ENCODE measurements at regions not wholly inside any gene's neighbourhood (a gene's known extent, or its start where the extent isn't known, plus 50 kb on each side); places are given as distances from the start of the nearest gene placed in this dataset.

DNA sequence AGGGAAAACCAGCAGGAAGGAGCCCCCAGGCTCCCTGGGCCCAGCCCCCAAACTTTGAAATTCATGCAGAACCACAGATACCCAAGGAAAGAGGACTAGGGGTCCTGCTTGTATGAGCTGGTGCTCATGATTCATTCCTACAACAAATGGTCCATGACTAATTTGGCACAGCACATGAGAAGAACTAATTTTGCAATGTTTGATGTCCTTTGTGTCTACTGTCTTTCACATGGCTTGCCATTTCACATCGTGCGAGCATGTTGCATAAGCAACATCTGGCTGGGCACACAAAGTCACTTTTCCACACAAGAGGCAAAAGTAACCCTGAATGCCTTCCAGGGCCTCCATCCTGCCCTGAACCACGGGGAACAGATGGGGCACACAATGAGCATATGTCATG, 149.6 kb upstream of the APCDD1 start:
- no peak for ATAC-seq (replicated peaks in 1 of 2)
- H3K4me1 Mint-ChIP-seq (ENCODE audit: low read depth): no peaks in the 10 kb centered on the region
- H3K27me3 Mint-ChIP-seq (ENCODE audit: low read depth): no peaks in the 10 kb centered on the region
- no peak overlapping the region for H3K27ac Mint-ChIP-seq
- DNase-seq: no peak
- H3K9me3 Mint-ChIP-seq: no peaks in the 10 kb centered on the region
- no peaks in the 10 kb centered on the region for H3K36me3 Mint-ChIP-seq (ENCODE audit: insufficient read depth in 2 of 2)
- no peak overlapping the region for H3K4me3 Mint-ChIP-seq

DNA sequence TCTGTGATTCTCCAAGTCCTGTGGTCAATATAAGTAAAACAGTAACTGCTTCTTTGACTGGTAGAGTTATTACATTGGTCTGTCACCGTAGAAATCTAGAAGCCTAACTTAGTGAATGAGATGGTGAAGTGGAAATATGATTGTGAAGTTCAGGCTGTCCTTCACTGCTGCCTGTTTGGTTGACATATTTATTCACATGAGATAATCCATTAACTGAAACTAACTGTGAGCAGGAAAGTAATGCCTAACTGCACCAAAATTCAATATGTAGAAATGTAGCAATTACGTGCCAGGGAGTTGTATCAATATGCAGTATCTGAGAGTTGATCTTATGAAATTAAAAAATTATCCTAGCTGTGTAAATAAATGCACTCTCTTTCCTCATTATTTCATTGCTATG, 147.7 kb upstream of the APCDD1 start:
- Mint-ChIP-seq H3K27me3 (ENCODE audit: low read depth) (no peaks in the 10 kb centered on the region), H3K9me3 (no peaks in the 10 kb centered on the region), H3K4me3 (no peak overlapping the region), H3K36me3 (ENCODE audit: insufficient read depth in 2 of 2) (no peaks in the 10 kb centered on the region), H3K4me1 (ENCODE audit: low read depth) (no peaks in the 10 kb centered on the region), H3K27ac (no peak overlapping the region)
- DNase-seq (no peak), ATAC-seq (replicated peaks in 1 of 2) (no peak)

DNA sequence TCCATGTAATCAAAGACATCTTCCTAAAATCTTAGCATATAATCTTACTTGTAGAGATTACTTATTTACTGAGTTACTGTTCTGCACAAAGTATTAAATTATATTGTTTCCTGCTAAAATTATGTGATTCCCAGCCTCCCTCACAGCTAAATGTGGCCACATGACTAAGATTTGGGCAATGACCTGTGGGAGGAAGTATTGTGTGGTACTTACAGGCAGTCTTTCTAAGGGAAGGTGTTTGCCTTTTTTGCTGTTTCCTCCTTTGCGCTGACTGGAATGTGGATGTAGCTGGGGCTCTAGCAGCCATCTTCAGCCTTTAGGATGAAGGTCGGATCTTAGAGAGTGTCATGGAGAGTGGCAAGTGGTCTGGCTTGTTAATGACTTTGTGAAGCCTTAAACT, 146.3 kb upstream of the APCDD1 start:
- Mint-ChIP-seq H3K4me3 (no peak overlapping the region), H3K9me3 (no peaks in the 10 kb centered on the region), H3K4me1 (ENCODE audit: low read depth) (no peaks in the 10 kb centered on the region), H3K27me3 (ENCODE audit: low read depth) (peaks cover 6% of the 10 kb centered on the region), H3K27ac (no peak overlapping the region), H3K36me3 (ENCODE audit: insufficient read depth in 2 of 2) (no peaks in the 10 kb centered on the region)
- DNase-seq: no peak
- no peak for ATAC-seq (replicated peaks in 1 of 2)

DNA sequence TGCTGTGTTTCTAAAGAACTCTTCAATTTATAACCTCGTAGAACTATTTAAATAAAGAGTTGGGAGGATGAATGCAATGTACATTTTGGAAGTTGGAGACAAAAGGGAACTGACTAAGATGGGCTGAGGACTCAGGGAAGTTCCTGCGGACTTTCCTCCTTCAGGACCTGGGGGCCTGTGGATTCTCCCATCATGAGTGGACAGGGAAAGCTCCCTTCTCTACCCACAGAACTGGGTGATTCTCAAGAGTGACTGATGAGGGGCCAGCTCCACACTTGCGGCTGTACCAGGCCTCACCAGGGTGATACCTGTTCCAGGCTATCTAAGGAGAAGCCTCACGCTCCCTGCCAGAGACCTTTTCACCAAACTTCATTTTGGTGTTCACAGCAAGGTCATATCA, 143.8 kb upstream of the APCDD1 start:
- no peak for DNase-seq
- Mint-ChIP-seq H3K27ac (no peak overlapping the region), H3K4me3 (no peak overlapping the region), H3K36me3 (ENCODE audit: insufficient read depth in 2 of 2) (no peaks in the 10 kb centered on the region), H3K27me3 (ENCODE audit: low read depth) (peaks cover 6% of the 10 kb centered on the region), H3K4me1 (ENCODE audit: low read depth) (no peaks in the 10 kb centered on the region), H3K9me3 (no peaks in the 10 kb centered on the region)
- no peak for ATAC-seq (replicated peaks in 1 of 2)

DNA sequence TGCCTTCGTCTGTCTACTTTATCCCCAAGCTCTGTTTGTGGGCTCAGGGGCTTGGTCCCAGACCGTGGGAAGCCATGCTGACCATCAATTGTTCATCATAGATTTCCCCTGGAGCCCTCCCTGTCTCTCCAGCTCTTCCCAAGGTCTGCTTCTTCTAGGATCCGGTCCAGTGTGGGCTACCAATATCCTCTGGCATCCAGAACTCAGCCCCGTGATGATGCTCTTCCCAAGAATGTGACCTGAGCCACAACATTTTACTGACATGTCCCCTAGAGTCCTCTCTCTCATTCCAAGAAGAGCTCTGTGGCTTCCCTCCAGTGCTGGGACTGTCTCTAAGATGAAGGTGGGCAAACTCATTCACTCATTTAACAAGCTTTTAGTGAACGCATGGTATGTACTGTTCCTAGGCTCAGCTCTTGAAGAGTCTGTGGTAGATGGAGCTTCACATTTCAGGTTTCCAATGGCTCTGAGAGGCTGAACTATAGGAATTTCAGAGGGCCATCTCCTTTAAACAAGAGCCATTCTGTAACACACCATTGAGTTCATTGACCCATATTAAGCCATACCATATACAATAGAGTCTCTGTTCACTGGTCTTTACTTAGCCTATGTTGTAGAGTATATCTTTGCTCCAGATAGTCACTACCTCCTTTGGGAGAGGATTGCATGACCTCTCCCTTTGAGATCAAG, 142.0 kb upstream of the APCDD1 start:
- Mint-ChIP-seq H3K27me3 (ENCODE audit: low read depth) (peaks cover 6% of the 10 kb centered on the region), H3K4me3 (no peak overlapping the region), H3K4me1 (ENCODE audit: low read depth) (no peaks in the 10 kb centered on the region)

DNA sequence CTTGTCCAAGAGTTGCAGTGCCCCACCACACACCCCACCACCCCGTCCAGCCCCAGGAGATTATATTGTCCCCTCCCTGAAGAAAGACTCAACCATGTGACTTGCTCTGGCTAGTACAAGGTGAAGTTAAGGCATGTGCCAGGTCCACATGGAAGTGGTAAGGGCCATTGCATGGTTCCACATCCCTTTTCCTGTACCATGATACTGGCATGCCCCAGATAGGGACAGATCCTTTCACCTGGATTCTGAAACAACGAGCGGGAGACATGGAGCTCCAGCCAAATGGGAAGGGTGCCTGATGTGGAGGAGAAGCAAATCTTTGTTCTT, 141.5 kb upstream of the APCDD1 start:
- DNase-seq: no peak
- no peaks in the 10 kb centered on the region for H3K4me1 Mint-ChIP-seq (ENCODE audit: low read depth)
- H3K27ac Mint-ChIP-seq: no peak overlapping the region
- H3K9me3 Mint-ChIP-seq: no peaks in the 10 kb centered on the region
- H3K4me3 Mint-ChIP-seq: no peak overlapping the region
- H3K27me3 Mint-ChIP-seq (ENCODE audit: low read depth): peaks cover 6% of the 10 kb centered on the region
- ATAC-seq (replicated peaks in 1 of 2): no peak
- no peaks in the 10 kb centered on the region for H3K36me3 Mint-ChIP-seq (ENCODE audit: insufficient read depth in 2 of 2)

More for the DNA sequence above, 142.0 kb upstream of the APCDD1 start:
- DNase-seq (no peak), ATAC-seq (replicated peaks in 1 of 2) (no peak)
- no peaks in the 10 kb centered on the region for H3K9me3 Mint-ChIP-seq
- no peak overlapping the region for H3K27ac Mint-ChIP-seq
- H3K36me3 Mint-ChIP-seq (ENCODE audit: insufficient read depth in 2 of 2): no peaks in the 10 kb centered on the region

DNA sequence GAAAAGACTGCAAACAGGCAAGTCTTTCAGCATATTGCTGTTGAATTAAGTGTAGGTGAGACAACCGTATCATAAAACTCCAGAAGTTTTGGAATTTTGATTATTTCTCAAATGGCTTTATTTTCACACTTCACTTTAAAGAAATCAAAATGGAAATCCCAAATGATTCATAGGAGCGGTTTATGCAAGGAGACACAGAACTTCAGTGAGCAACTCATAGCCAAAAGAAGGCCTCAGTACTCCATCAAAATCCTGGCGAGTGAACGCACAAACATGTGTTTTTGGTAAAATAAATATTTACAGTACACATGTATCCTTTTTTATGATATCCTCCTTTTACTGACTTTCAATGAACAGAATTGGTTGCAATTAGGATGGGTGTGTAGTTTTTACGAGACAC, 140.4 kb upstream of the APCDD1 start:
- Mint-ChIP-seq H3K27ac (no peak overlapping the region), H3K9me3 (no peaks in the 10 kb centered on the region), H3K4me1 (ENCODE audit: low read depth) (no peaks in the 10 kb centered on the region), H3K27me3 (ENCODE audit: low read depth) (peaks cover 6% of the 10 kb centered on the region), H3K4me3 (no peak overlapping the region), H3K36me3 (ENCODE audit: insufficient read depth in 2 of 2) (no peaks in the 10 kb centered on the region)
- DNase-seq: no peak
- no peak for ATAC-seq (replicated peaks in 1 of 2)

DNA sequence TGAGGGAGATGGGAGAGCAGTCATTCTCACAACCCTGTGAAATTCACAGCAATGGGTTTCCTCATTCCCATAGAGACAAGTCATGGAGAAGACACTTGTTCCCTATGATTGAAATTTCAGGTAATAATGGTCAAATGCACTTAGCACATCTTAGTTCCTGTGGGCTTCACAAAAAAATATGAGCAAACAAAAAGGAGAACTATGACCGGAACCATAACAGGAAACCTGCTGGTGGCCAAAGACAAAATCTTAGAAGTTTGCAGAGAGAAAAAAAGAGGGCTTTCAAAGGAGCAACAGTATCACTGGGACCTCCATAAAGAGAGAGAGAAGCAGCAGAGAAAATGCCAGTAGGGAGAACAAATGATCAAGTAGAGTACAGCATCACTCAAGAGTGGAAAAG, 138.9 kb upstream of the APCDD1 start:
- Mint-ChIP-seq H3K27ac (no peak overlapping the region), H3K27me3 (ENCODE audit: low read depth) (peaks cover 6% of the 10 kb centered on the region), H3K4me3 (no peak overlapping the region), H3K36me3 (ENCODE audit: insufficient read depth in 2 of 2) (no peaks in the 10 kb centered on the region), H3K9me3 (no peaks in the 10 kb centered on the region), H3K4me1 (ENCODE audit: low read depth) (no peaks in the 10 kb centered on the region)
- DNase-seq: no peak
- no peak for ATAC-seq (replicated peaks in 1 of 2)

DNA sequence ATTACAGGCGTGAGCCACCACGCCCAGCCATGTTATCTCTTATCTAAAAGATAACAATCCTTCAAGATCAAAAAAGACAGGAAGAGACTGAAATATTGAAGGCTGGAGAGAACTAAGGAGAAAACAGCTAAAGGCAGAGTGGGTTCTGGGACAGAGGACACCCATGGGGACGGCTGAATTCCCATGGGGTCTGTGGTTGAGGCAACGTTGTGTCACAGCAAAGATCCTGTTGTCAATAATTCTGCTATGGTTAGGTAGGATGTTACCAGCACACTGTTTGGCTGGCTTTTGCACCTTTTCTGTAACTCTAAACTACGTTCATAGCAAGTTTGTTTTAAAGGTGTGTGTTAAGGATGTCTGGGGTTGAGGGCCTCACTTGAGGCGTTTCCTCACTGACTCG, 137.7 kb upstream of the APCDD1 start:
- Mint-ChIP-seq H3K4me1 (ENCODE audit: low read depth) (no peaks in the 10 kb centered on the region), H3K4me3 (no peak overlapping the region), H3K27me3 (ENCODE audit: low read depth) (peaks cover 6% of the 10 kb centered on the region), H3K9me3 (no peaks in the 10 kb centered on the region), H3K27ac (no peak overlapping the region), H3K36me3 (ENCODE audit: insufficient read depth in 2 of 2) (no peaks in the 10 kb centered on the region)
- ATAC-seq (replicated peaks in 1 of 2) (no peak), DNase-seq (no peak)

DNA sequence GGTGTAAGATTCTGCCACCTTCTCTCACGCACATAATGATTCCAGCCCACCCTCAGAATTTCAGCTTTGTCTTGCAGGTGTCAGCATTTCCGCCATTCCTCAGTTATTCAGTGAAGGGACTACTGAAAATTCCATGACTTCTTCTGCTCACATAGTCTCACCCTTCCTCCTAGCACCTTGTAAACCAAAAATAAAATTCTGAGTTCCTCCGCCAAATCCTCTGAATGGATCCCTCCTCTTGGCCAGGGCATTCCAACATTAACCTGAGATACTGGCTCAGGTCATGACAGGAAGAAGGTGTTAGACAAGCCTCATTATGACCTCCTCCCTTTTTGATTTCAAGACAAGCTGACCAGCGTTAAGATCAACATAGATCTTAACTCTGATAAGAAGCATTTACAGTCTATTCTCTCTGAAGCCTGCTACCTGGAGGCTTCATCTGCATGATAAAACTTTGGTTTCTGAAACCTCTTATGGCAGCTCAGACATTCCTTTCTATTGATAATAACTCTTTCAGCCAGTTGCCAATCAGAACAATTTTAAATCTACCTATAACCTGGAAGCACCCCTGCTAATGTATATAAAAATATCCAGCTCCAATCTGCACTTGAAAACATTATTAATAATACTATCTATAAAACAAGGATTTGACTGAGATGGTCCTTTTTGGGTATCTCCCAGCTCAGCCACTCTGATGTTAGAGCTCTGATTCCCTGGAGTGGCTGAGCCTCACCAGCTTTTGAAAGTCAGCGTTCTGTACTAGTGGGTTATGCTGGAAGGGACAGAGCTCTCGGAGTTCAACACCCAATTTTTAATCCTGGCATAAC, 136.4 kb upstream of the APCDD1 start:
- H3K27ac Mint-ChIP-seq: no peak overlapping the region
- DNase-seq (no peak), ATAC-seq (replicated peaks in 1 of 2) (no peak)
- no peaks in the 10 kb centered on the region for H3K4me1 Mint-ChIP-seq (ENCODE audit: low read depth)
- H3K9me3 Mint-ChIP-seq: no peaks in the 10 kb centered on the region
- H3K4me3 Mint-ChIP-seq: no peak overlapping the region
- H3K36me3 Mint-ChIP-seq (ENCODE audit: insufficient read depth in 2 of 2): no peaks in the 10 kb centered on the region
- H3K27me3 Mint-ChIP-seq (ENCODE audit: low read depth): no peaks in the 10 kb centered on the region

DNA sequence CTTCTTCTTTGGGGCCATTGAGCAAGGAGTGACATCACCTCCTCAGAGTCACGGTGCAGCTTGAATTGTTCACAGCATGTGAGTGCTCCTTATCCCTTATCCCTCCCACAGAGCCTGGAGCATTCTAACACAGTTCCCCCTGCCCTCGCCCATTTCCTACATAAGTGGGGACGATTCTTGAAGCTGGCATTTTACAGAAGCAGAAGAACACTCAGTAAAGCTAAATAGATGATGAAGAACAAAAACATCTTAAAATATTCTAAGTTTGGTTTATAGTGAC, 135.8 kb upstream of the APCDD1 start:
- Mint-ChIP-seq H3K27me3 (ENCODE audit: low read depth) (no peaks in the 10 kb centered on the region), H3K27ac (no peak overlapping the region), H3K36me3 (ENCODE audit: insufficient read depth in 2 of 2) (no peaks in the 10 kb centered on the region), H3K4me3 (no peak overlapping the region), H3K9me3 (no peaks in the 10 kb centered on the region), H3K4me1 (ENCODE audit: low read depth) (no peaks in the 10 kb centered on the region)
- DNase-seq (no peak), ATAC-seq (replicated peaks in 1 of 2) (no peak)

DNA sequence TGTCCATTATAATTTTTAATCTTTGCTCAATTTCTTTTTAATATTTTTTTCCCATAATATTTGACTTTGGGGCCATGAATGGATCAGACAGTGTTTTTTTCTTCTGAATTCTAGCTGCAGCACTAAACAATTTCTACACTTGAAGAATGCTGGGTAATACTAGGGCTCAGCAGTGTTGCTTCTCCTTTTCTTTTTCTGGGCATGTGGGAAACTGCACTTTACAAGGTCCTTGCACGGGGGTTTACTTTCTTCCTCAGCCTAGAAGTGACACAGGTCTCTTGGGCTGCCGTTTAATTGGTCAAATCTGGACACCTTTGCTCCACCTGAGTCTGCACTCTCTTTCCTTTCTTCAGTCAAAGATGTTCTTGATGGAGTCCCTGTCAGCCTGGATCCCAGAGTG, 135.4 kb upstream of the APCDD1 start:
- no peaks in the 10 kb centered on the region for H3K36me3 Mint-ChIP-seq (ENCODE audit: insufficient read depth in 2 of 2)
- H3K4me3 Mint-ChIP-seq: no peak overlapping the region
- ATAC-seq (replicated peaks in 1 of 2) (no peak), DNase-seq (no peak)
- no peaks in the 10 kb centered on the region for H3K4me1 Mint-ChIP-seq (ENCODE audit: low read depth)
- no peaks in the 10 kb centered on the region for H3K27me3 Mint-ChIP-seq (ENCODE audit: low read depth)
- no peak overlapping the region for H3K27ac Mint-ChIP-seq
- no peaks in the 10 kb centered on the region for H3K9me3 Mint-ChIP-seq

DNA sequence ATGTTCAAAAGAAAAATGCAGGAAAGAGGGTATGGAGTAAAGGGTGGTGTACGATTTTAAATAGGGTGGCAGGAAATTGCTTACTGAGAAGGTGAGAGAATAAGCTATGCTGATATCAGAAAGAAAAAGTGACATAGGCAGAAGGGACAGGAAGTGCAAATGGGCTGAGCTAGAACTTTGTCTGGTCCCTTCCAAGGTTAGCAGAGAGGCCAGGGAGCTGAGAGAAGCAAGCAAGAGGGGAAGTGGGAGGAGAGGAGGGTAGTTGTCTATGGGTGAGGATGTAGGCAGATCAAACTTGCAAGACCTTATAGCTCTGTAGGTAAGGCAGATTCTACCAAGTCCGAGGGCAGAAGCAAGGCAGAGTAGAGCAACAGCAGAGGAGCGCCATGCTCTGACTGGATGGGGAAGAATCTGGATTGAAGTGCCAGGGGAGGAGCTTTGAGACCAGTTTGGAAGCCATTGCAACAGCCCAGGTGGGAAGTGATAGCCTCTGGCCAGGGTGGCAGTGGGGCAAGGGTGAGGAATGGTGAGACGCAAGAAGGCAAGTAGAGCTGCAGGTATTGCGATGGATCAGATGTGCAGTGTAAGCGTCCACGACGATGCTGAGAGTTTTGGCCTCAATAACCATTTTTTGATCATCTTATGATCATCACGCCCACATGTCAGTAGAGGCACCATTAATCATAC, 134.4 kb upstream of the APCDD1 start:
- Mint-ChIP-seq H3K4me3 (no peak overlapping the region), H3K36me3 (ENCODE audit: insufficient read depth in 2 of 2) (no peaks in the 10 kb centered on the region), H3K4me1 (ENCODE audit: low read depth) (no peaks in the 10 kb centered on the region), H3K27ac (no peak overlapping the region), H3K9me3 (no peaks in the 10 kb centered on the region), H3K27me3 (ENCODE audit: low read depth) (no peaks in the 10 kb centered on the region)
- DNase-seq (no peak), ATAC-seq (replicated peaks in 1 of 2) (no peak)

DNA sequence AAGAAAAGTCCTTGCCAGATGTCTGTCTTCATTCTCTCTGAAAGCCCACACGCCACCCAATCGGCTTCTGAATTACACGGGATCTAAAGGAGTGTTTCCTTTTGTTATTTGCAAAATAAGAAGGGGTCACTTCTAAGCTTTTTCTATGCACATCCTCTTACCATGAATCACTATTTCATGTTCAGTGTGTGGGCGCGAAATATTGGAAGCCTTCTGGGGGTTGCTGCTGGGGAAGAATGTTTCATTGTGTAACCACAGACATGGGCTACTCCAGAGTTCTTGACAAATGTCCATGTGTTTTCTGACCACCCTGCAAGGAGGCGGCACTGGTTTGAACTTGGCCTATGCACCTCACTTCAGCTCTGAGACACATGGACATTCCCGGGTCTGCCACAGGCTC, 133.6 kb upstream of the APCDD1 start:
- Mint-ChIP-seq H3K36me3 (ENCODE audit: insufficient read depth in 2 of 2) (no peaks in the 10 kb centered on the region), H3K27ac (no peak overlapping the region), H3K4me3 (no peak overlapping the region), H3K27me3 (ENCODE audit: low read depth) (no peaks in the 10 kb centered on the region), H3K4me1 (ENCODE audit: low read depth) (no peaks in the 10 kb centered on the region), H3K9me3 (no peaks in the 10 kb centered on the region)
- DNase-seq (no peak), ATAC-seq (replicated peaks in 1 of 2) (no peak)

Data from activated T-cell treated with anti-CD3 and anti-CD28 coated beads, Interleukin-2, amount 50 U/mL, for 72 hours (primary cell).